ENCODE measurements at regions not wholly inside any gene's neighbourhood (a gene's known extent, or its start where the extent isn't known, plus 50 kb on each side); places are given as distances from the start of the nearest gene placed in this dataset.

DNA sequence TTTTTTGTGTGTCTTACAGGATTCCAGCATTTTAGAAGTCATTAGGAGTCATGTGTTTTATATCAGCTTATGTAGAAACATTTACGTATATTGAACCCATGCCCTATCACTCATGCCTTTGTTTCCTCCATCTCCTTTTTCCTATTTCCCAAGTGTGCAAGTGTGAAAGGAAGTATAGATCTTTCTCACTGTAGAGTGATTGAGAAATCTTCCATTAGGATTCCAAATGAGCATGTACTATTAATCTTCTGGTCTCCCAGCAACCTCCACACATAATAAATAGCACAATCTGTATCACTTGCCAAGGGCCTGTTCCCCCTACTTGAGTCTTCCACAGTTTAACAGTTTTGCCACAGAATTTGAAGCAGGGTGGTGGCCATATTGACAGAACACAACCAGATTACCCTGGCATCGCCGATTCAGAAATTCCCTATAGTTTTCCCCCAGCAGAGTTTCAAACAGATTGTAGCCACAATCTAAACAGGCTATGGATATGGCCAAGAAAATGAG, 1052.8 kb downstream of the TTLL7 start:
- DNase-seq (ENCODE audit: low spot score), result no peak

DNA sequence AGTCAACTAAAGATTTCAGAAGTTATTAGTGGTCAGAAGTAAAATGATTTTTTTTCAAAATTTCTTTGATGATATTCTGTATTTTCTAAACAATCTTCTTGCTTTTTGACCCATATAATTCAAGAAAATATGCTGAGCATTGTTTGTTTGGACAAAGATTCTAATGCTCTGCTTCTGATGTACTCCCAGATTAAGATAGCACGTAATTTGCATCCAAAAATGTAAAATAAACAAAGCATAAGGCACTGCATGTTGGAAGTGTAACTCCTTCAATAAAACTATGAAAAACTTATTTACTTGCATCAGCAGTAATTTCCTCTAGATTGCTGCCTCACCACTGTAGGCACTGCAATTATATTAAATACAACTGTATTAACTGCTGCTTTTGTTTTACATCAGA, 1054.1 kb downstream of the TTLL7 start:
- DNase-seq (ENCODE audit: low spot score), result no peak

DNA sequence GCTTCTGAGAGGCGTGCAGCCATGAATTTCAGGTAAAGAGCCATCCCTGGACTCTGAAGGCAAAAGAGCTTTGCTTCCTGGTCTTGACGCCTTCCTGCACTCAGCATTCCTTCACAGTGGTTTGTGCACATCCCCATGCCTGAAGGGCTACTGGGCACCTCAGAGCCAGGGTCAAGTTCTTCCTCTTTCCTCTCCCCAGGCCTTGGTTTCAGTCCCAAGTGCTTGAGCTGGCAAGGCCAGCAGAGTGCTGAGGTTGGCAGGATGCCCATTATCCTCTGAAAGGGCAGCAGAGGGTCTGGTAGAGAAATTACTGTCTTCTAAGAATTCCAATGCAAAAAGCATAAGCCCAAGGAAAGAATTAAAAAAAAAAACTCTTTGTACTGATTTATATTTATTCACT, 1064.9 kb downstream of the TTLL7 start:
- DNase-seq (ENCODE audit: low spot score), result no peak

DNA sequence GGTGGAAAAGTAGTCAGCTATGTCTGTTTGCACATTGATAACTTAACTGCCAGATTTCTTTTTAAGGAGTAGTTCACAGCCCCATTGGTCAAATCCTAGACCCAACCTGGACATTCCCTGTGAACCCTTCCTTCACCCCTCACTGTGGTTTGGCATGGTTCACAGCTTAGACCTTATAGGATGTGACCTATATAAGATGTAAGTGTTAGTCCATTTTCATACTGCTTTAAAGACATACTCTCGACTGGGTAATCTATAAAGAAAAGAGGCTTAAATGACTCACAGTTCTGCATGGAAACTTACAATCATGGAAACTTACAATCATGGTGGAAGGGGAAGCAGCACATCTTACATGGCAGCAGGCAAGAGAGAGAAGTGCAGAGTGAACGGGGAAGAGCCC, 1066.2 kb downstream of the TTLL7 start:
- DNase-seq (ENCODE audit: low spot score), result no peak

DNA sequence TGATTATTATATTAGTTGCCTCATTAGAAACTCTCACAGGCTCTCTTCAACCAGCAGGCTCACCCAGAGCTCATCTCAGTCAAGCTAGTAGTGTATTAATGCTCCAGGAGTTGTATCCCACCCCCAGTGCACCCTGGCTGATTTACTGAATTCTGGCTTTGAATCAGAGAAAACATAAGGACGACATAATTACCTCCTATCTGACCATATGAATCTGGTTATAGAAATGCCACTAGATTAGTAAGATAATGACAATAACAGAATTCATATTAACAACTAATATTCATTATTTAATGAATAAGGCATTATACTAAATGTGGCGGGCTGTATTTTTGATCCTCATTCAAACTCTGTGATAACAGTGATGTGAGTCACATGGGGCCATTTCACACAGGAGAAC, 1066.7 kb downstream of the TTLL7 start:
- no peak for DNase-seq (ENCODE audit: low spot score)

DNA sequence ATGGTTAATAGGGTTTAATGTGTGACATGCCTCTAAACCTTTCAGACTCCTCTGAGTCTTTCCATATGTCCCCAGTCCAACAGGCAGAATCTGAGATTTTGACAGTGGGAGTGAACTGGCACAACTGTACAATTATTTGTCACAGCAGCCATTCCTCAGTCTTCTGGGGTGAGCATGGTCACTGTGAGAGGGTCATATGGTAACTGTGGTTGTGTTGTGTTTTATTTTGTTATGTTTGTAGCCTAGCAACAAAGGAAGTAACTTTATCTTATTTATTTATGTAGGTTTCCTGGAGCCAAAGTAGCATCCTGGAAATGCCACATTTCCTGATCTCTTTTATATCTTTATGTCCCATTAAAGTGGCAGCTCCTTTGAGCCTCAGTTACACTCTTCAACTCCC, 1067.9 kb downstream of the TTLL7 start:
- no peak for DNase-seq (ENCODE audit: low spot score)

DNA sequence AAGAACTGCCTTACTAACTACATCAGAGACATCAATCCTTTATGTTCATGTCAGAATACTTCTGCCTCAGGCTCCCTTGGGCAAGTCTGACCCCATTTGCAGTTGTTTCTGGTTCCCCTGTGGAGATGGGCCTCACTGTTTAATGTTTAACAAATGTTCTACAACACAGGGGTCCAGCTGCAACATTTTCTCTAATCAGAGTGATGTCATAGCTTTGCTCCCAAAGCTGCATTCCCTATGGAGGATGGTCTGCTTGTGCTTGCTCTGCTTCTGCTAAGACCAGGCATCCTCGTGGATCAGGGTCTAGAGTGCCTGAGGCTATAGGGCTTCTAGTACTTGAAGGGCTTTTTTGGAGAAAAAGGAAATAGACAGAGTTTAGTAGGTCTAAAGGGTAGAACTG, 1071.2 kb downstream of the TTLL7 start:
- DNase-seq (ENCODE audit: low spot score), result no peak

DNA sequence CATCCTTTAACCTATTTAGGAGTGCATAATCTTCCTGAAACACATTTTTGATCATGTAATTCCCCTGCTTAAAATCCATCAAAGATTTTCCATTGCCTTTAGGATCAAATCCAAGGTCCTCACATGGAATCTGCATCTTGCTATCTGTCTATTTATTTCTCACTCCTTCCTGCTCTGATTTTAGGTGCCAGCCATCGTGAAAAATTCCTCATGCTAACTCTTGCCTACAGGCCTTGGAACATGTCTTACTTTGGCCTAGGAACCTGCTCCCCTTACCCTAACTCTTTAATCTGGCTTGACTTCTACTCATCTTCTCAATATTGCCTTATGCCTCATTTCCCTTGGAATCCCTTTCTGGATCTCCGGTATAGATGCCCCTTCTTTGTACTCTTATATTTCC, 1074.3 kb downstream of the TTLL7 start:
- no peak for DNase-seq (ENCODE audit: low spot score)

DNA sequence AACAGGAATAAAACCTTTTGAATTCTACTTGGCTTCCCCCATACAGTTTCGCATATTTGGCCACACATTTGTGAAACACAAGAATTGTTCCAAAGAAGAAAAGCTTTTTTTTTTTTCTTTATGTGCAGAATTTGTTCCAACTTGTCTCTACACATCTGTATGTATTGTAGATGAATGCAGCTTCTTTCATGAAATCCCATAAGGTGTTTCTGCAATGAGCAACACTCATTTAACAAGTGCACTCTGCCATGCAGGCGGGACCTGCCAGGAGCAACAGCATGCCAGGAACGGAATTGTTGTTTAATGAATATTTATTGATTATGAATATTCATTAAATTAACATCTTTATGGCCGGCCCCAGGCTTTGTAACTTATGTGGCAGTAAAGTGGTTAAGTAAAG, 1075.0 kb downstream of the TTLL7 start:
- DNase-seq (ENCODE audit: low spot score), result no peak

DNA sequence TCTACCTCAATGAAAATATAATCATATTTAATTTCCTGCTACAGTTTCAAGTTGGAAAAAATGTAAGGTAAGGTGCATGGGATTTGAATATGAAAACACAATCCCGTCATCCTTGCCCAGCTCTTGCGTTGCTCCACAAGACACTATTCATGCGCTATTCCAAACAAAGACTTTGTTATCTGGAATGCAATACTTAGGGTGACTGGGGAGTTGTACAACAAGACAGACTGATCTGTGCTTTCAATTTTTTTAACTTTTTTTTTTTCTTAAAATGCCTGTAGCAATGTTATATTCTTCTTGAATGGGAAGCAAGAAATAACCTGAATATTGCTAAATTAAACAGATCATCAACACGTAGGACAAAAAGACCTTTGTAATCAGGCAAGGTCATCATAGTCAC, 1077.2 kb downstream of the TTLL7 start:
- DNase-seq (ENCODE audit: low spot score), result no peak

DNA sequence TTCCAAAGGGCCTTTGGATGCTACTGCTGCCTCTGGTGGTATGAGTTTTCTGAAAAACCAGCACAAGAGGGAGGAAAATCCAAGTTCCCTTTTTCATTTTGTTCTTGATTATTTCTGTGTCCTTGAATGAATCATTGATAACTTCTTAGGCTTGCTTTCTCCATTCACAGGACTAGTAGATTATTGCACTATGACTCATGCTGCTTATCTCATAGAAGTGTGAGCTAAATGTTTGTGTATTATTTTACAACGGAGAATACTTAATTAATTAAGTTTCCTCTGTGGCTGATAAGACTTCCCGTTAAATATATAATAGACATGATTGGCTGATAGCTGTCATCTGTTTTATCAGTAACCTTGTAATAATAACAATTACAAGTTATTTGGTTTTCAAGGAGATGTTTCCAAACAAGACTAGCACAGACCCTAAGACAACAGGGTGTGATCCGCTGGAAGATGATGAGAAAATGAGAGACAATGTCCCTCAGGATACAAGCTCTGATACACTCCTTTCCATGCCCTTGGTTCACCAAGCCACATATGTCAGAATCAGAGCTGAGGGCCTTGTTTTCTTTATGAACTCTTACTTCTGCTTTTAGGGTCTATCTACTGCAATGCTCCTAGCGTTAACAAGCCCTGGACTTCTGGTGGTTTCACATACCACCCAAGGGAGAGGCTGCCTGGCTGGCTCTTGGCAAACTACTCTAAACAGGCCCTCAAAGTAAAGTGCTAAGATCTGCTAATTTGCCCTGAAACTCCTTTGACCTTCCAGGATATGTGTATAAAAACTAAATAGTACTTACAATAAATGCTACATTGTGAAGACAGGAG, 1078.3 kb downstream of the TTLL7 start:
- DNase-seq (ENCODE audit: low spot score), result no peak

DNA sequence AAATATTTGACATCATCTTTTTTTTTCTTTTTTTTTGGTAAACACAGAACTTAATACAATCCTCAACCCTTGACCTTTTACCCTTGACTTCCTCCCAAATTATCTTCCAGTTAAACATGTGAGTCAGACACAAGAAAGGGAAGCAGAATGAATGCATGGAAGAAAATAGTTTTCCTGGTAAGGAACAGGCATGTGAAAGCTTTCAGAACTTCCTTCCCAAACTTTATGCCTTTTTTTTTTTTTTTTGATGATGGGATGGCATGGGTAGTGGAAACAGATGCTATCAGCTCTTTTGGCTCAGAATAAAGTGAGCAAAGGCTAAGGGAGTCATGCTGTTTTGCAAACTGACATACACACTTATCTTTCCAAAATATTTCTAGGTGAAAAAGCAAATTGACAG, 1079.1 kb downstream of the TTLL7 start:
- no peak for DNase-seq (ENCODE audit: low spot score)

DNA sequence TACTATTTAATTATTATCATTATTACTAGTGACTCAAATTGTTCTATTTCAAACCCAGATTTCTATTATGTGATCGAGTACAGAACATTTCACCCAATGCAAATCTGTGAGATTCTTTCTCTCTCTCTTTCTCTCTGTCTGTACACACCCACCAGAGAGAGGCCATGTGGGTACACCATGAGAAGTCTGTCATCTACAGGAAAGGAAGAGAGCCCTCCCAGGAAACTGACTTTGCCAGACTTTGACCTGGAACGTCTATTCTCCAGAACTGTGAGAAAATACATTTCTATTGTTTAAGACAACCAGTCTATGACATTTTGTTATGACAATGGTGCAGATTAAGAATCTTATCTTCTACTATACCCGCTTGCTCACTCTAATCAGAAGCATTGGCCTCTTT, 1091.6 kb downstream of the TTLL7 start:
- no peak for DNase-seq (ENCODE audit: low spot score)

DNA sequence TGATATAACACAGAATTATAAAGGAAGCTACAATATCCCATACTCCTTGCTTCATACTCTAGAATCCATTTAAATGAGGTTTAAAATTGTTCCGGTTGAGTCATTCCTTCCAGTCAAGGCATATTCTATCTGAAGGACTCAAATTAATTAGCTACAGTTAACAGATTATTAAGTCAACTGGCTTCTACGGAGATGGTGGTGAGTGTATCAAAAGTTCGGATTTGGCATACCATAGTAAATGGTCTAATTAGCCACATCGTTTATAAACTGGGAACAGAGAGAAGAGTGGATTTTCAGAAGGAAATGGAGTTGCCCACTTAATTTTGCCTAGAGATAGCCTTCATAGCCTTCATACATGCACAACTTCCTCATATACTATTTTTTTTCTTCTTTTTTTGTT, 1095.3 kb downstream of the TTLL7 start:
- no peak for DNase-seq (ENCODE audit: low spot score)

DNA sequence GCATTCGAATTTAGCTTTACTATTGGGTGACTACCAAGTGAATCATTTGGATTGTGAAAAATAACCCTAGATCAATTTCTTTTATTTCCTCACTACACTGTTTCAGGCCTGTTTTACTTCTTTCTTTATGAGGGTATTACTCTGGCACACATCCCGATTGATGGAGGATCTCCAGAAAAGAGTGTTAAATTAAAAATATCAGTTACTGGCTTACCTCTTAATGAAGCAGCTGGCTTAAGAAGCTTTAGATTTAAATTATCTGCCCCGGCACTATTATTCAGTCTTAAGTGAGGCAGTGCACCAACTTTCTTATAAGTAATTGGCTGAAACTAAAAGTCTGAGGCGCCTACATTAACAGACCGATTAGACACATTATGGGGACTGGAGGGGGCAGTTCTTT, 1097.4 kb downstream of the TTLL7 start:
- DNase-seq (ENCODE audit: low spot score), result no peak

DNA sequence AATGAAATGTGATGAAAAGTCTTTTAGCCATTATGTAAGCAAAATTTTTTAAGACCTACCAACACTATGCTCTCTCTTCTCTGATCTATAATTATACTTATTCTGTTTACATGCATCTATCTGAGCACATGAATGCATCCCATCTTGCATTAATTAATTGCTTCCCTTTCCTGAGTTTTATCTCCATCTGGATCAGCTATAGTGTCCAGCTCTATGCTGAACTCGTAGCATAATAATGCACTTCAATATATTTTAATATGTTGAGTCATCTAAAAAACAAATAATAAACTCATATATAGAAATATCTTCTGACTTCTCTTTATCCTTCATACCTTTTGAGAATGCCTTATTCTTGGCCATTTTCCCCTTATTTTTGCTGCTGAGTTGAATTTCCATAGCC, 1097.8 kb downstream of the TTLL7 start:
- no peak for DNase-seq (ENCODE audit: low spot score)

DNA sequence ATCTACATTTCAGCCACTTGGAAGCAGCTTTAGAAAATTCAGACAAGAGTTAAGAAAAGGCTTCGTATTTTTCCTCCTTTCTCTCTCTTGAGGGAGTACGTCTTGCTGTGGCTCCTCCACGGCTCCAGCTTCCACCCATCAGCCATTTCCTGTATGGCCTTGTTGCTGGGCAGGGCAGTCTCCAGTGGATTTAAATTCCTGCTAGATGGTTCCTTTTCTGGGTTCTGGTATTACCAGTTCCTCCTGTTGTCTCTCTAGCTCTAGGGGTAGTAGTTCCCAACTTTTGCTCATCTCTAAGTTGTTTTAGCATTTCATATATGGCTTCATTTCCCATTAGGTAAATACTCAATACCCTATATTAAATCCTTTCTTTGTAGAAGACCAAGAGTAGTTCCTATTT, 1098.3 kb downstream of the ADGRL2 start:
- DNase-seq (ENCODE audit: low spot score), result no peak

DNA sequence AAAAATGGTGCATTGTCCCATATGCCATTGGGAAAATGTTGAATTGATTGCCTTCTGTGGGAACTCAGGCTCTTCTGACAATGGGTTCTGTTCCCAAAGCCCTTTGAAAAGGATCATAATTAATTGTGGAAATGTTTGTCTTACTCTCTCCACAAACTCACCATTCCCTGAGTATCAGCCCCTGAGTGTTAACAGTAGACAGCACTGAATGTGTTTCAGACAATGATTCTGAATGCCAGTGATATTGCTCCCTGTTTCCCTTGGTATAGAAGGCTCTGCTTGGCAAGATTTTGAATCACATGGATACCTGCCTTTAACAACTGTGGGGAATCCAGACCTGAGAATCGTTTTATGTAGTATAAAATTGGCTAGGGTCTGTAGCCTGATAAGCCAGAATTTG, 1096.8 kb downstream of the ADGRL2 start:
- no peak for DNase-seq (ENCODE audit: low spot score)

DNA sequence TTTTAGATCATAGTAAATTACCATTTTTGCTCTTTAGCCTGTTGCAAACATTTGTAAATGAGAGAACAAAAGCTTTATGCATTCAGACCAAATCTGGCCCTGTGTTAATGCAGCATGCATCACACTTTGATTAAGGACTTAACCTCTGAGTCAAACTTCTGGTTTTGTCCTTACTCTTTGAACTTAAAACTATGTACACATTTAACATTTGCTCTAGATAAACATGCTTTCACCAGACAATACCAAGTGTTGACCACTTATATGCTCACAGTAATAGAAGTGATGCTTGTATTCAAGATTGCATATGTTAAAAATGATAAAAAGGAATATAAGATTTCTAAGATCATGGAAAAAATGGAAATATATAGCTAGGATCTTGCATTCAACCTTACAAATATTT, 1095.3 kb downstream of the ADGRL2 start:
- DNase-seq (ENCODE audit: low spot score), result no peak

DNA sequence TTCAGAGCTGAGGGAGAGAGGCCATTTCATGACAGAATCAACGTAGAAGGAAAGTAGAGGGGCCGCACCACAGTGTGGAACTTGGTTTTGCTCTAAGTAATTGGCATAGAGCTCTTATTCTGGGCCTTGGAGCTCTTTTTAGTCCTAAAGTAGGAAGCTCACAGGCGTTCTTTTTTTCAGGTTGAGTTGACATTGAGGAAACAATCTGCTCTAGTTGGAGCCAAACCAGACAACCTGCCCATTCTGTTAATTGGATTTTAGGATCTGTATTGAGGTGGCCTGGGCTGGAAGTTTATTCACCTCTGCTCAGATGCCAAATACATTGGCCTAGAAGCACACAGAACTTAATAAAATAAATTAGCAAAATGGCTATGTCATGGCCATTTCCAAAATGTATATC, 1093.9 kb downstream of the ADGRL2 start:
- DNase-seq (ENCODE audit: low spot score), result no peak

DNA sequence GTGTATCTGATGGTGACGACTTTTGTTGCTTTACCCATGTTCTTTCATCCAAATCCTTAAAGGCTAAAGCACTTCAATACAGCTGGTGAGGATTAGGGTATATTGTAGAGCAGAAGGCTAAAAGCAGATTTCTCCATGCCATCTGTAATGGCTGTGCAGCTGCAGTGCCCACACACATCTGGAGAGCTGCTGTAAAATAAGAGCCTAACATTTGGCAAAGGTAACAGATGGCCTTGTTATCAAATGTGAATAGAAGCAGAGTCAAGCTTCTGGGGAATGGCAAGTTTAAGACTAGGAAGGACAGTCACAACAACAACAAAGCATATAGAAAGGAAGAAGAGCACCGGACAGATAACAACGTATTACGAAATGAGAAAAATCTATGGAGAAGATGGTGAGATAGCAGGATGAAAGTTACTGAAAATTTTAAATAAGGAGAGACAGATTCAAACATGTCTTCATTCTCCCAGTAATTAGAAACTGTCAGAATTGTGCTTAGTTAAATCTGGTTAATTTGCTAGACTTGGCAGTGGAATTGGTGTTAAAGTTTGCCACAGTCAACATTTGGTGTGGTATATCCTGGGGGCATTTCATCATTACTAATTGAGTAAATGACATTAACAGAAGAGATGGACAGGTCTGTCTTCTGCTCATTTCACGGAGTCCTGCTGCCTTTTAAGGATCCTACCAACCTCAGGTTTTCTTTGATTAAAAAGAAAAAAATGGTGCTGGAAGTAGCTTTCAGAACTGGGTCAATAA, 1093.2 kb downstream of the ADGRL2 start:
- no peak for DNase-seq (ENCODE audit: low spot score)

DNA sequence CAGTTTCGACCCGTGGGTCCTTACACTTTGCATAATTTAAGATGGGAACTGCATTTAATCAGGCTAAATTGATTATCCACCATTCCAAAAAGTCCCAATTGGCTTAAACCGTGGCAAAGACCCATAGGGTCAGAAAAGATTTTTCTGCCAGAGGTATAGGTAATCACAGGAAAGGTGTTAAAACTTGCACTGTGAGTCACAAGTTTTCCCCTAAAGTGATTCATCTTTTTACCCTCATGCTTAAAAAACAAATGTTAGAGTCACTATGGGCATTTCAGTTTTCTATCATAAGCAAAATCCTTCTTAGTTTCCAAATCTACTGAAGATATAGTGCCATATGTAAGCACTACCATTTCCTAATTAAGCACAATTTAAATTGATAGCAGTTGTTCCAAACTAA, 1079.8 kb downstream of the ADGRL2 start:
- DNase-seq (ENCODE audit: low spot score), result no peak

DNA sequence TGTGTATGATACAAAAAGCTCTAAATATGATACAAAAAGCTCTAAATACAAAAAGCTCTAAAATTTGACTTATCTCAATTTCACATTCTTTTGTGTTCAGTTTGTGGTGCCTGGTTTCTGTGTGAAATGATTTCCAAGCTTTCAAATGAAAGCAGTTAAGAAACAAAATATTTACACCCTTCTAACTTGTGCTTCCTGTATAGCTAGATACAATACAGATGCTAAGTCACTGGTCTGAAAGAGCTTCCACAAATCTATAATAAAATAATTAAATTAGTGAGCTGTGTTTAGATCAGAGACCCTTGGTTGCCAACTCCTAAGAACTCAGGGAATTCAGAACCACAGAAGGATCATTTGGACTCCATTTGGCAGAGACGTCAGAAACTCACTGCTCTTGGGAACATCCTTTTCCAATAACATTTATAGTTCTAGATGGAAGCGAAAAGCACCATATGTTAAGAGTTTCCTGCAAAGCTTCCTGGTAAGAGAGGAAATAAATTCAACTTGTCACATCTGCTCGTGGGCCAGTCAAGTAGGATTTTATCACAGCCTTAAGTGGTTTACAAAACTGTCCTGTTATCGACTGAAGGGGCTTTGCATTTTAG, 1079.1 kb downstream of the ADGRL2 start:
- no peak for DNase-seq (ENCODE audit: low spot score)
